ENCODE measurements at regions not wholly inside any gene's neighbourhood (a gene's known extent, or its start where the extent isn't known, plus 50 kb on each side); places are given as distances from the start of the nearest gene placed in this dataset.
"Not testable (repeated sequence)": the region's sequence is repeated elsewhere in the genome, so short reads cannot be mapped to it uniquely, and the experiment has no call there.

- H3K9ac ChIP-seq: no peak overlapping the region
- DNase-seq (ENCODE audit: low spot score): no peak
- no peak overlapping the region for H3K4me2 ChIP-seq
- Mint-ChIP-seq H3K4me1 (no peaks in the 10 kb centered on the region), H3K27ac (no peak overlapping the region), H3K27me3 (ENCODE audit: insufficient read depth, low read depth) (no peaks in the 10 kb centered on the region), H3K9me3 (peaks cover 18% of the 10 kb centered on the region), H3K4me3 (no peak overlapping the region), H3K36me3 (no peaks in the 10 kb centered on the region)
- no peaks in the 10 kb centered on the region for H4K20me1 ChIP-seq (ENCODE audit: low read depth)
- no peaks in the 10 kb centered on the region for H3K36me3 ChIP-seq
- no peak for TF ChIP-seq EZH2 (IDR thresholded peaks at IDR 0.05)
- TF ChIP-seq EZH2phosphoT487 (IDR thresholded peaks at IDR 0.05): no peak
- no peak for TF ChIP-seq CTCF (IDR thresholded peaks at IDR 0.05)
- H3K79me2 ChIP-seq (ENCODE audit: low read depth): no peaks in the 10 kb centered on the region
- no peak overlapping the region for H3K27ac ChIP-seq
- H3K4me1 ChIP-seq: no peaks in the 10 kb centered on the region
- H3K27me3 ChIP-seq: no peaks in the 10 kb centered on the region
- no peaks in the 10 kb centered on the region for H3K9me3 ChIP-seq (ENCODE audit: low read depth)
- no peak overlapping the region for H3K4me3 ChIP-seq
- H2AFZ ChIP-seq (replicated peaks): no peak overlapping the region
- no peaks in the 10 kb centered on the region for H3F3A ChIP-seq (ENCODE audit: low read depth)
Observed at GRCh38 chr14:80037349-80037748, 174.0 kb downstream of the DIO2 start.

GRCh38 chr14:80024417-80024816 is 186.9 kb downstream of the DIO2 start:
- Mint-ChIP-seq H3K4me3 (no peak overlapping the region), H3K9me3 (no peaks in the 10 kb centered on the region), H3K27ac (no peak overlapping the region), H3K36me3 (no peaks in the 10 kb centered on the region), H3K4me1 (no peaks in the 10 kb centered on the region), H3K27me3 (ENCODE audit: insufficient read depth, low read depth) (no peaks in the 10 kb centered on the region)
- no peak overlapping the region for H3K27ac ChIP-seq
- no peak overlapping the region for H3K4me3 ChIP-seq
- no peaks in the 10 kb centered on the region for H3F3A ChIP-seq (ENCODE audit: low read depth)
- H3K36me3 ChIP-seq: no peaks in the 10 kb centered on the region
- no peaks in the 10 kb centered on the region for H3K27me3 ChIP-seq
- H3K9ac ChIP-seq: no peak overlapping the region
- TF ChIP-seq CTCF (IDR thresholded peaks at IDR 0.05) (no peak), EZH2phosphoT487 (IDR thresholded peaks at IDR 0.05) (no peak), EZH2 (IDR thresholded peaks at IDR 0.05) (no peak)
- no peaks in the 10 kb centered on the region for H3K4me1 ChIP-seq
- no peaks in the 10 kb centered on the region for H3K9me3 ChIP-seq (ENCODE audit: low read depth)
- no peak overlapping the region for H3K4me2 ChIP-seq
- DNase-seq (ENCODE audit: low spot score): no peak
- H4K20me1 ChIP-seq (ENCODE audit: low read depth): no peaks in the 10 kb centered on the region
- no peaks in the 10 kb centered on the region for H3K79me2 ChIP-seq (ENCODE audit: low read depth)
- H2AFZ ChIP-seq (replicated peaks): no peak overlapping the region

DNA sequence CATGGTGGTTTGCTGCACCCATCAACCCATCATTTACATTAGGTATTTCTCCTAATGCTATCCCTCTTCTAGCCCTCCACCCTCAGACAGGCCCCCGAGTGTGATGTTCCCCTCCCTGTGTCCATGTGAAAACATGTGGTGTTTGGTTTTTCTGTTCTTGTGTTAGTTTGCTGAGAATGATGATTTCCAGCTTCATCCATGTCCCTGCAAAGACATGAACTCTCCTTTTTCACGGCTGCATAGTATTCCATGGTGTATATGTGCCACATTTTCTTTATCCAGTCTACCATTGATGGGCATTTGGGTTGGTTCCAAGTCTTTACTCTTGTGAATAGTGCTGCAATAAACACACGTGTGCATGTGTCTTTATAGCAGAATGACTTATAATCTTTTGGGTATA is 192.8 kb downstream of the DIO2 start:
- not testable (repeated sequence) for H3K27ac Mint-ChIP-seq, H3K9me3 Mint-ChIP-seq, H3K4me1 Mint-ChIP-seq

GRCh38 chr14:80017795-80018194 is 193.5 kb downstream of the DIO2 start:
- Histone ChIP-seq H3K27me3 (no peaks in the 10 kb centered on the region), H3K9ac (no peak overlapping the region), H3K36me3 (no peaks in the 10 kb centered on the region), H3K79me2 (ENCODE audit: low read depth) (no peaks in the 10 kb centered on the region), H3F3A (ENCODE audit: low read depth) (no peaks in the 10 kb centered on the region), H3K4me2 (no peak overlapping the region), H2AFZ (replicated peaks) (no peak overlapping the region), H3K4me1 (no peaks in the 10 kb centered on the region), H3K9me3 (ENCODE audit: low read depth) (no peaks in the 10 kb centered on the region), H3K27ac (no peak overlapping the region), H4K20me1 (ENCODE audit: low read depth) (no peaks in the 10 kb centered on the region), H3K4me3 (no peak overlapping the region)
- DNase-seq (ENCODE audit: low spot score): no peak
- peak overlapping the region; percentile 2 for H3K27ac Mint-ChIP-seq
- H3K36me3 Mint-ChIP-seq: no peaks in the 10 kb centered on the region
- H3K4me1 Mint-ChIP-seq: peaks cover 8% of the 10 kb centered on the region
- peaks cover 3% of the 10 kb centered on the region for H3K9me3 Mint-ChIP-seq
- no peaks in the 10 kb centered on the region for H3K27me3 Mint-ChIP-seq (ENCODE audit: insufficient read depth, low read depth)
- H3K4me3 Mint-ChIP-seq: no peak overlapping the region
- TF ChIP-seq EZH2 (IDR thresholded peaks at IDR 0.05) (no peak), CTCF (IDR thresholded peaks at IDR 0.05) (no peak), EZH2phosphoT487 (IDR thresholded peaks at IDR 0.05) (no peak)

More for the DNA sequence above, 192.8 kb downstream of the DIO2 start:
- H3K36me3 Mint-ChIP-seq; DNase-seq (ENCODE audit: low spot score); H3K4me2 ChIP-seq; H3K4me1 ChIP-seq; H3F3A ChIP-seq (ENCODE audit: low read depth); H3K36me3 ChIP-seq; H3K9me3 ChIP-seq (ENCODE audit: low read depth); H3K4me3 Mint-ChIP-seq; H2AFZ ChIP-seq (replicated peaks); H3K27me3 Mint-ChIP-seq (ENCODE audit: insufficient read depth, low read depth); H3K79me2 ChIP-seq (ENCODE audit: low read depth); H3K27me3 ChIP-seq; H4K20me1 ChIP-seq (ENCODE audit: low read depth); H3K4me3 ChIP-seq; H3K27ac ChIP-seq; H3K9ac ChIP-seq: not testable (repeated sequence)

GRCh38 chr14:80010245-80010644 is 201.1 kb downstream of the DIO2 start:
- not testable (repeated sequence) for H3K4me3 Mint-ChIP-seq; H3K27me3 Mint-ChIP-seq (ENCODE audit: insufficient read depth, low read depth); H3K27ac Mint-ChIP-seq

More at GRCh38 chr14:80010245-80010644, 201.1 kb downstream of the DIO2 start:
- H3K4me1 ChIP-seq: peaks cover 18% of the 10 kb centered on the region
- not testable (repeated sequence) for H3K4me2 ChIP-seq; H3K9me3 Mint-ChIP-seq; DNase-seq (ENCODE audit: low spot score); H3K9me3 ChIP-seq (ENCODE audit: low read depth); H3K9ac ChIP-seq; H4K20me1 ChIP-seq (ENCODE audit: low read depth); H3K36me3 ChIP-seq; H3K36me3 Mint-ChIP-seq; H2AFZ ChIP-seq (replicated peaks); H3K4me3 ChIP-seq; H3K27me3 ChIP-seq; H3K27ac ChIP-seq; H3F3A ChIP-seq (ENCODE audit: low read depth); H3K4me1 Mint-ChIP-seq; H3K79me2 ChIP-seq (ENCODE audit: low read depth)
